Bronchial epithelial cell (primary cell): ENCODE measurements at regions not wholly inside any gene's neighbourhood (a gene's known extent, or its start where the extent isn't known, plus 50 kb on each side); places are given as distances from the start of the nearest gene placed in this dataset.

Experiments
- DNase-seq: peaks from one replicate; pipeline ENCODE4 v3.0.0-alpha.2; 2010; ENCODE audit warnings: low read depth
- FAIRE-seq: peaks from 2 replicates; lab custom pipeline; 2011; peaks lifted over from hg19 to GRCh38; lab: Jason Lieb, UNC
- H3K27me3 ChIP-seq: 2 replicates; pipeline ENCODE4 v1.5.1; 2011; ENCODE audit warnings: low read length; ENCODE audit not compliant: control insufficient read depth, insufficient read depth
- H3K36me3 ChIP-seq: 2 replicates; pipeline ENCODE4 v1.5.1; 2011; ENCODE audit warnings: low read length; ENCODE audit not compliant: control insufficient read depth, insufficient read depth
- H3K4me3 ChIP-seq: 2 replicates; pipeline ENCODE4 v1.5.1; 2011; ENCODE audit warnings: mild to moderate bottlenecking, low read depth, low read length, control low read depth
- CTCF ChIP-seq: IDR thresholded peaks from 2 replicates; pipeline ENCODE4 v1.5.1; 2011; ENCODE audit warnings: mild to moderate bottlenecking, moderate library complexity, low read length, control low read depth, inconsistent platforms; ENCODE audit not compliant: insufficient read depth, severe bottlenecking

- no peak overlapping the region for H3K4me3 ChIP-seq
- FAIRE-seq (no peak), DNase-seq (no peak)
- H3K36me3 ChIP-seq, result no peaks in the 10 kb centered on the region
- H3K27me3 ChIP-seq, result no peaks in the 10 kb centered on the region
- TF ChIP-seq CTCF, result no peak
These were observed 154.3 kb upstream of the CASK start for GRCh38 chrX:42077675-42078074.

GRCh38 chrX:42075032-42075431 lies 151.7 kb upstream of the CASK start:
- FAIRE-seq (no peak), DNase-seq (no peak)
- Histone ChIP-seq H3K36me3 (no peaks in the 10 kb centered on the region), H3K27me3 (no peaks in the 10 kb centered on the region), H3K4me3 (no peak overlapping the region)
- TF ChIP-seq CTCF, result no peak

GRCh38 chrX:42073448-42073847 lies 150.1 kb upstream of the CASK start:
- Histone ChIP-seq H3K36me3 (no peaks in the 10 kb centered on the region), H3K4me3 (no peak overlapping the region), H3K27me3 (no peaks in the 10 kb centered on the region)
- TF ChIP-seq CTCF, result no peak
- DNase-seq (no peak), FAIRE-seq (no peak)

- FAIRE-seq (no peak), DNase-seq (no peak)
- H3K4me3 ChIP-seq, result no peak overlapping the region
- no peaks in the 10 kb centered on the region for H3K36me3 ChIP-seq
- H3K27me3 ChIP-seq, result no peaks in the 10 kb centered on the region
- no peak for TF ChIP-seq CTCF
These were observed 147.5 kb upstream of the CASK start for GRCh38 chrX:42070866-42071265.

- Histone ChIP-seq H3K36me3 (no peaks in the 10 kb centered on the region), H3K27me3 (no peaks in the 10 kb centered on the region), H3K4me3 (no peak overlapping the region)
- TF ChIP-seq CTCF, result no peak
- DNase-seq (no peak), FAIRE-seq (no peak)
These were observed 130.9 kb upstream of the CASK start for GRCh38 chrX:42054256-42054655.

- no peak for FAIRE-seq
- H3K4me3 ChIP-seq, result no peak overlapping the region
- no peak for DNase-seq
- no peak for TF ChIP-seq CTCF
- H3K36me3 ChIP-seq, result no peaks in the 10 kb centered on the region
- no peaks in the 10 kb centered on the region for H3K27me3 ChIP-seq
These were observed 127.0 kb upstream of the CASK start for GRCh38 chrX:42050345-42050744.
